ENCODE measurements at regions not wholly inside any gene's neighbourhood (a gene's known extent, or its start where the extent isn't known, plus 50 kb on each side); places are given as distances from the start of the nearest gene placed in this dataset.

DNA sequence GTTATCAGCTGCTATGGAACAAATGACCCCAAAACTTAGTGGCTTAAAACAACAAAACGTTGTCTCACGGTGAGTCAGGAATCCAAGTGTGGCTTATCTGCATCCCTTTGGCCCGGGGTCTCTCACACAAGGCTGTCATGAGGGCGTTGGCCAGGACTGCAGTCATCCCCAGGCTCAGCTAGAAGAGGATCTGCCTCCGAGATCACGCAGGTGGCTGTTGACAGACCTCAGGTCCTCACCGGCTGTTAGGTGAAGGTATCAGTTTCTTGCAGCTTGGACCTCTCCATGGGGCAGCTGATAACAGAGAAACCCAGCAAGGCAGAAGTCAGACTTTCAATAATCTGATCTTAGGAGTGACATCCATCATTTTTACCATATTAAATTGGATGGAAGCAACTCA is 52.7 kb upstream of the SYT6 start:
- Histone ChIP-seq H3K9ac (ENCODE audit: low read depth, low read length) (no peak overlapping the region), H3K18ac (ENCODE audit: low read depth, low read length) (no peak overlapping the region), H2BK120ac (ENCODE audit: low read depth, low read length) (no peak overlapping the region), H3K27ac (ENCODE audit: insufficient read depth, low read length) (no peak overlapping the region), H2AK5ac (ENCODE audit: low read depth, low read length) (no peak overlapping the region), H3K9me1 (ENCODE audit: insufficient read depth, low read length) (no peaks in the 10 kb centered on the region), H3K9me3 (ENCODE audit: control insufficient read depth, insufficient read depth, low read length) (no peaks in the 10 kb centered on the region), H3K4me1 (ENCODE audit: control insufficient read depth, insufficient read depth, low read length) (no peaks in the 10 kb centered on the region), H3K4me3 (ENCODE audit: insufficient read depth, low read depth, low read length) (no peak overlapping the region), H2BK20ac (ENCODE audit: low read depth, low read length) (no peak overlapping the region), H3K36me3 (ENCODE audit: control insufficient read depth, insufficient read depth, low read length) (no peaks in the 10 kb centered on the region), H2BK15ac (ENCODE audit: low read depth, low read length) (no peak overlapping the region), H3K23ac (ENCODE audit: low read depth, low read length) (no peak overlapping the region), H2AK9ac (replicated peaks; ENCODE audit: low read depth, low read length, poor library complexity) (no peak overlapping the region), H3K56ac (ENCODE audit: extremely low read depth, insufficient read depth, low read length) (no peak overlapping the region), H2BK5ac (ENCODE audit: low read depth, low read length, poor library complexity, severe bottlenecking) (no peak overlapping the region), H3K79me1 (ENCODE audit: low read depth in 1 of 2, low read length in 2 of 2) (no peaks in the 10 kb centered on the region), H4K8ac (ENCODE audit: low read depth in 2 of 2, low read length in 2 of 2) (no peak overlapping the region), H4K5ac (ENCODE audit: low read depth, low read length) (no peak overlapping the region), H3K4me2 (ENCODE audit: low read depth, low read length) (no peak overlapping the region), H4K20me1 (ENCODE audit: insufficient read depth, low read length) (no peaks in the 10 kb centered on the region), H3K14ac (replicated peaks; ENCODE audit: low read depth, low read length) (no peak overlapping the region), H2AFZ (replicated peaks; ENCODE audit: low read length, poor library complexity) (no peak overlapping the region), H3K4ac (ENCODE audit: low read depth, low read length) (no peak overlapping the region), H4K91ac (ENCODE audit: insufficient read depth, low read depth, low read length) (no peak overlapping the region), H3K27me3 (ENCODE audit: control insufficient read depth, insufficient read depth, low read length) (peaks cover 7% of the 10 kb centered on the region)
- in situ Hi-C loops (cut with MboI; ENCODE audit: low sequenced_read_pairs) (no loop called here), intact Hi-C loops (cut with micrococcal nuclease) (loop anchor here (2.0 kb wide), 1 partner anchor 44 kb away; no protein-coding TSS in a partner anchor), dilution Hi-C loops (cut with HindIII; ENCODE audit: low sequenced_read_pairs, unreplicated experiment) (no loop called here)
- ChIA-PET CTCF (no interaction called here), POLR2A (ENCODE audit: unreplicated experiment) (no interaction called here)
- ATAC-seq (ENCODE audit: low read depth) (no peak), DNase-seq (no peak)
- no TSS peak for BruUV-seq (replicated peaks)
- WGBS, 2 experiments (ENCODE audit: extremely low coverage in 2 of 2, insufficient read length in 1 of 2) = 38% methylated on average over 3 of the region's 7 CpGs; no CpG with 5 or more reads in 1 of the 2 experiments
- TF ChIP-seq RCOR1 (IDR thresholded peaks at IDR 0.05; ENCODE audit: insufficient replicate concordance, low read length) = no peak
- no peak for TF ChIP-seq MAZ (IDR thresholded peaks at IDR 0.05; ENCODE audit: borderline replicate concordance, low read depth, low read length)
- no peak for TF ChIP-seq BHLHE40 (IDR thresholded peaks at IDR 0.05; ENCODE audit: low read depth, low read length)
- no peak for TF ChIP-seq RFX5 (IDR thresholded peaks at IDR 0.05; ENCODE audit: low read depth, low read length)
- TF ChIP-seq, protein P1, sequence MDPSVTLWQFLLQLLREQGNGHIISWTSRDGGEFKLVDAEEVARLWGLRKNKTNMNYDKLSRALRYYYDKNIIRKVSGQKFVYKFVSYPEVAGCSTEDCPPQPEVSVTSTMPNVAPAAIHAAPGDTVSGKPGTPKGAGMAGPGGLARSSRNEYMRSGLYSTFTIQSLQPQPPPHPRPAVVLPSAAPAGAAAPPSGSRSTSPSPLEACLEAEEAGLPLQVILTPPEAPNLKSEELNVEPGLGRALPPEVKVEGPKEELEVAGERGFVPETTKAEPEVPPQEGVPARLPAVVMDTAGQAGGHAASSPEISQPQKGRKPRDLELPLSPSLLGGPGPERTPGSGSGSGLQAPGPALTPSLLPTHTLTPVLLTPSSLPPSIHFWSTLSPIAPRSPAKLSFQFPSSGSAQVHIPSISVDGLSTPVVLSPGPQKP (IDR thresholded peaks at IDR 0.05; ENCODE audit: borderline replicate concordance, low read depth, low read length) = no peak
- no peak for TF ChIP-seq MAFK (IDR thresholded peaks at IDR 0.05; ENCODE audit: low read depth, low read length)
- TF ChIP-seq, protein P2, sequence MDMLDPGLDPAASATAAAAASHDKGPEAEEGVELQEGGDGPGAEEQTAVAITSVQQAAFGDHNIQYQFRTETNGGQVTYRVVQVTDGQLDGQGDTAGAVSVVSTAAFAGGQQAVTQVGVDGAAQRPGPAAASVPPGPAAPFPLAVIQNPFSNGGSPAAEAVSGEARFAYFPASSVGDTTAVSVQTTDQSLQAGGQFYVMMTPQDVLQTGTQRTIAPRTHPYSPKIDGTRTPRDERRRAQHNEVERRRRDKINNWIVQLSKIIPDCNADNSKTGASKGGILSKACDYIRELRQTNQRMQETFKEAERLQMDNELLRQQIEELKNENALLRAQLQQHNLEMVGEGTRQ (IDR thresholded peaks at IDR 0.05; ENCODE audit: low read depth, low read length) = no peak

All from IMR-90 (cell line).